Sigmoid colon (tissue), 6 donors: ENCODE measurements at regions not wholly inside any gene's neighbourhood (a gene's known extent, or its start where the extent isn't known, plus 50 kb on each side); places are given as distances from the start of the nearest gene placed in this dataset.

Experiments
- DNase-seq: peaks from one replicate; pipeline ENCODE4 v3.0.0-alpha.2; 2019
- H3K27ac ChIP-seq, 4 donors: fragments of 200-600 bp; sonication (generic); one replicate each; pipeline ENCODE4 v1.5.1; 2016 to 2019; ENCODE audit warnings: mild to moderate bottlenecking in 1 of 4
- H3K27me3 ChIP-seq, 3 donors: fragments of 200-600 bp; sonication (generic); one replicate each; pipeline ENCODE4 v1.5.1; 2019; ENCODE audit warnings: mild to moderate bottlenecking in 1 of 3
- H3K36me3 ChIP-seq, 4 donors: fragments of 200-600 bp; sonication (generic); one replicate each; pipeline ENCODE4 v1.5.1; 2016 to 2019
- H3K4me1 ChIP-seq, 4 donors: fragments of 200-600 bp; sonication (generic); one replicate each; pipeline ENCODE4 v1.5.1; 2017 to 2019
- H3K4me3 ChIP-seq, 4 donors: fragments of 200-600 bp; sonication (generic); one replicate each; pipeline ENCODE4 v1.5.1; 2017 to 2019; ENCODE audit warnings: mild to moderate bottlenecking in 2 of 4, moderate library complexity in 1 of 4
- H3K9me3 ChIP-seq, 4 donors: fragments of 200-600 bp in 3 of 4; sonication (generic) in 3 of 4; one replicate each; pipeline versions ENCODE4 v1.5.1 to v1.6.1; 2013 to 2019
- EP300 ChIP-seq, 4 donors: sonication (generic); formaldehyde crosslinking; IDR thresholded peaks; one replicate each; pipeline ENCODE4 v1.6.1; 2017; ENCODE audit warnings: antibody characterized with exemption in 4 of 4
- POLR2A ChIP-seq, 2 donors: fragments of 450-650 bp; IDR thresholded peaks; one replicate each; pipeline ENCODE4 v1.6.1; 2016; ENCODE audit warnings: antibody characterized with exemption in 2 of 2, mild to moderate bottlenecking in 2 of 2, moderate library complexity in 2 of 2
- POLR2AphosphoS5 ChIP-seq, 4 donors: sonication (generic); formaldehyde crosslinking; IDR thresholded peaks; one replicate each; pipeline ENCODE4 v1.6.1; 2017; ENCODE audit warnings: antibody characterized with exemption in 4 of 4
- WGBS, 2 donors: extraction: QIAGEN DNeasy Blood & Tissue Kit; methylation state at CpG; one replicate each; pipeline ENCODE4 v1.1.7; 2013; 5-methylcytosine and 5-hydroxymethylcytosine counted together
- intact Hi-C: fragments of 100-400 bp; cut with DNase I; formaldehyde crosslinking; loops from one replicate; pipeline ENCODE4 v1.15.1; 2023
- TF ChIP-seq, protein P1 (sequence below), 4 experiments: fragments of 450-650 bp in 3 of 4; fragments of 200-600 bp in 1 of 4; IDR thresholded peaks; one replicate each; pipeline ENCODE4 v1.5.1; 2016 to 2019; ENCODE audit warnings: antibody characterized with exemption in 4 of 4, mild to moderate bottlenecking in 3 of 4, moderate library complexity in 2 of 4
- donor health status: healthy with polysubstance abuse.
- donor health status: healthy.

DNA sequence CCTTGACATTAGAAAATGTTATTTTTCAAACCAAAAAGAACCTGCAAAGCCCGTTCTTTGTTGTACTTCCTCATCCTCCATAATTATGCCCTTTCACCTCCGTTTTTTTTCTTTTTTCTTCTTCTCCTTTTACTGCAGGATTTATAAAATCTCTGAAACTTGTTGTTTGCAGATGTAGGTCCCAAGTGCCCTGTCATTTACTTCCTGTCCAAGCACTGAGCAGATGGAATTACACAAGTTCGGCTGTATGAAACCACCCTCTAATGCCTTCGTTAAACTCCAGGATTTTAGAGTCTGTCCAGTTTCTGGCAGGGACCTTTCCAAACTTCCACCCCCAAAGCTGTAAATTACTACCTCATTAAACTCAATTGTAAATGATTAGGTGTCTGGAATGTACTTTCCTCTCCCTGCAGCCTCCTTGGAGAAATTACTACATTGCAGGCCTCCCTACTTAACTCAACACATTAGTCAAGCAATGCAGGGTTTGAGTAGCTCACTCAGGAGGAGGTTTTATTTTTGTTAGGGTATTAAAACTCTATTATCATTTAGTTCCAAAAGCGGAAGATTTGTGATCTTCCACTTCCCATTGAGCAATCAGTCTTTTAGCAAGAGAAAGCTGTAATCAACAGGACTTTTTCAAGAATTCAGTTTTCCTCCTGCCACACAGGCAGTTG is 125.6 kb upstream of the LPAR1 start:
- no peaks in the 10 kb centered on the region for H3K27me3 ChIP-seq
- H3K9me3 ChIP-seq = peaks cover 0 to 4% (median 0%) of the 10 kb centered on the region in 4 donors
- TF ChIP-seq POLR2A (IDR thresholded peaks at IDR 0.05) (no peak), POLR2AphosphoS5 (IDR thresholded peaks at IDR 0.05) (peak in 2 of 4 donors; percentile 24 to 38)
- intact Hi-C loops = no loop called here
- H3K4me1 ChIP-seq = no peaks in the 10 kb centered on the region
- WGBS, 2 donors = 61 to 67% methylated on average over 5 of the region's 5 CpGs
- DNase-seq = no peak
- H3K4me3 ChIP-seq = no peak overlapping the region
- H3K27ac ChIP-seq = peak overlapping the region; percentile 20 to 67 (median 46)
- no peaks in the 10 kb centered on the region for H3K36me3 ChIP-seq

DNA sequence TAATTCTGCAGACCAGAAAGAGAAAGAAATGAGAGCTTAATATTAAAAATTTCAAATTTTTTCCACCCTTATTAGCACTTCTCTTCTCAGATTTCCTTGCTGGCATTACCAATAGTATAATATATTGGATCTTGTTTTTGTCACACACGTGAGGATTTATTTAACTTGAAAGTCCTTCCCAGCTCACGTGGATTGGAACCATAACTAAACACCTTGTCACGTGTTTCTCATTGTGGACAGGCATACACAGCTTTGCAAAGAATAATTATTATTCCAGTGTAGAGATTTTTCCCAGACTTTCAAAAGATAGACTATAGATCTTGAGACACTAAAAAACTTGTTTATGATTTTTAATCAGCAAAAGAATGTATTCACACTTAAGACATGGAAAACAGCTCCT is 123.8 kb upstream of the LPAR1 start:
- no peaks in the 10 kb centered on the region for H3K36me3 ChIP-seq
- 87 to 89% methylated on average over 3 of the region's 3 CpGs for WGBS, 2 donors
- DNase-seq = no peak
- no peaks in the 10 kb centered on the region for H3K4me1 ChIP-seq
- no peak for TF ChIP-seq POLR2AphosphoS5 (IDR thresholded peaks at IDR 0.05)
- TF ChIP-seq, protein P1, sequence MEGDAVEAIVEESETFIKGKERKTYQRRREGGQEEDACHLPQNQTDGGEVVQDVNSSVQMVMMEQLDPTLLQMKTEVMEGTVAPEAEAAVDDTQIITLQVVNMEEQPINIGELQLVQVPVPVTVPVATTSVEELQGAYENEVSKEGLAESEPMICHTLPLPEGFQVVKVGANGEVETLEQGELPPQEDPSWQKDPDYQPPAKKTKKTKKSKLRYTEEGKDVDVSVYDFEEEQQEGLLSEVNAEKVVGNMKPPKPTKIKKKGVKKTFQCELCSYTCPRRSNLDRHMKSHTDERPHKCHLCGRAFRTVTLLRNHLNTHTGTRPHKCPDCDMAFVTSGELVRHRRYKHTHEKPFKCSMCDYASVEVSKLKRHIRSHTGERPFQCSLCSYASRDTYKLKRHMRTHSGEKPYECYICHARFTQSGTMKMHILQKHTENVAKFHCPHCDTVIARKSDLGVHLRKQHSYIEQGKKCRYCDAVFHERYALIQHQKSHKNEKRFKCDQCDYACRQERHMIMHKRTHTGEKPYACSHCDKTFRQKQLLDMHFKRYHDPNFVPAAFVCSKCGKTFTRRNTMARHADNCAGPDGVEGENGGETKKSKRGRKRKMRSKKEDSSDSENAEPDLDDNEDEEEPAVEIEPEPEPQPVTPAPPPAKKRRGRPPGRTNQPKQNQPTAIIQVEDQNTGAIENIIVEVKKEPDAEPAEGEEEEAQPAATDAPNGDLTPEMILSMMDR (IDR thresholded peaks at IDR 0.05) = no peak
- no peak overlapping the region for H3K27ac ChIP-seq
- no peak overlapping the region for H3K4me3 ChIP-seq
- intact Hi-C loops = no loop called here
- H3K9me3 ChIP-seq = peaks cover 0 to 4% (median 0%) of the 10 kb centered on the region in 4 donors
- H3K27me3 ChIP-seq = no peaks in the 10 kb centered on the region

DNA sequence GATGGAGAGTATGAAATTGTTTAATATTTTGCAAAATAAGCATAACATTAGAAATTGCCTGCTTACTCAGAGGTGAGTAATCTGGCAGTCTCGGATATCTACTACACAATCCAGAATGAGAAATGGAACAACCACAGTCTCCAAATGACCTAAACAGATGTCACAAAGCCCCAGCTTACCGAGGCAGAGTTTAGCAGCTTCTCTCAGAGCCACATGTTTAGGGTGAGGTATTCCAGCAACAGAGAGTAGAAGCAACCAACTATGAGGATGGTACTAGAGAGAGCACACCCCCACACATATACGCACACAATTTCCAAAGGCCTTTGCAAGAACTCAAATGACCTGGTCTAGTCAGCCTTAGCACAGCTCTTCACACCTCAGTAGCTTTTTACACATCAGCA is 122.7 kb upstream of the LPAR1 start:
- Histone ChIP-seq H3K27ac (no peak overlapping the region), H3K4me3 (no peak overlapping the region), H3K36me3 (no peaks in the 10 kb centered on the region), H3K27me3 (no peaks in the 10 kb centered on the region), H3K9me3 (no peaks in the 10 kb centered on the region), H3K4me1 (no peaks in the 10 kb centered on the region)
- 80 to 82% methylated on average over 3 of the region's 3 CpGs for WGBS, 2 donors
- intact Hi-C loops = no loop called here
- DNase-seq = no peak
- TF ChIP-seq POLR2A (IDR thresholded peaks at IDR 0.05) (no peak), POLR2AphosphoS5 (IDR thresholded peaks at IDR 0.05) (peak in 1 of 4 donors; percentile 26)

DNA sequence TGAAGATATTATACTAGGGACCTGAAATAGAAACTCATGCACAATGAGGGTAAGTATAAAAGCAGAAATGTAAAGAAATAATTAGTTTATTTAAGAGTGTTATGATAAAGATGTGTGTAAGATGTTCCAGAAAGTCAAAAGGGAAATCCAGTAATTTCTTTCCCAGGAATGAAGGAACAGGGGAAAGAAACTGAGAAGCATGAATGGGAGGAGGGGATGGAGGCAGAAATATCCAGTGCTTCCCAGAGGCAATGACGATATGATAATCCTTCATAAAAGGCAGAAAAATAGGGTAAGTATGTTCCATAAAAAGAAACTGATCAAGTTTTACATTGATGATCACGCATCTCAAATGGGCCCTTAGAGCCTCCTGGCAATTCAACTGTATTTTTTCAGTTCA is 120.7 kb upstream of the LPAR1 start:
- 88 to 91% methylated on average over 2 of the region's 2 CpGs for WGBS, 2 donors
- Histone ChIP-seq H3K4me3 (no peak overlapping the region), H3K27ac (no peak overlapping the region), H3K9me3 (no peaks in the 10 kb centered on the region), H3K27me3 (no peaks in the 10 kb centered on the region), H3K4me1 (no peaks in the 10 kb centered on the region), H3K36me3 (no peaks in the 10 kb centered on the region)
- intact Hi-C loops = no loop called here
- TF ChIP-seq, protein P1 (IDR thresholded peaks at IDR 0.05) = no peak
- TF ChIP-seq EP300 (IDR thresholded peaks at IDR 0.05) = no peak
- no peak for TF ChIP-seq POLR2AphosphoS5 (IDR thresholded peaks at IDR 0.05)
- TF ChIP-seq POLR2A (IDR thresholded peaks at IDR 0.05) = no peak
- no peak for DNase-seq

DNA sequence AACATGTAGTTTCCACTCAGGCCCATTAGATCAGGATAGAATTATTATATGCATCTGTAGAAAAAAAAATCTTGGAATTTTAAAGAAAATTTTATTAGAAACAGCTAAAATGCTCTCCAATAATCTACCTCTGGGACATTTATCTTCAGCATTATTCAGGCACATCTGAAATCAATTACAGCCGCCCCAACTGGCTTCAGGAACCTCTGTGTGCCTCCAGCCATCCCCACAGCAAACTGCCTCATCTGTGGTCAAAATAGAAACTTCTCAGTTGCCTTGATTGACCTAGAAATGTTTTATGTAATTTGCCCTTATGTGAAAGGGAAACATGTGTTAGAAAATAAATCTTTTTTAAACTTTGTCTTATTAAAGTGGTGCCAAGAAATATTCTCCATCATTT is 120.1 kb upstream of the LPAR1 start:
- 89 to 96% methylated on average over 1 of the region's 1 CpG for WGBS, 2 donors
- intact Hi-C loops = no loop called here
- Histone ChIP-seq H3K4me1 (no peaks in the 10 kb centered on the region), H3K4me3 (no peak overlapping the region), H3K36me3 (no peaks in the 10 kb centered on the region), H3K27me3 (no peaks in the 10 kb centered on the region), H3K9me3 (no peaks in the 10 kb centered on the region), H3K27ac (no peak overlapping the region)
- TF ChIP-seq POLR2AphosphoS5 (IDR thresholded peaks at IDR 0.05) (no peak), EP300 (IDR thresholded peaks at IDR 0.05) (no peak), POLR2A (IDR thresholded peaks at IDR 0.05) (no peak)
- TF ChIP-seq, protein P1 (IDR thresholded peaks at IDR 0.05) = no peak
- no peak for DNase-seq

DNA sequence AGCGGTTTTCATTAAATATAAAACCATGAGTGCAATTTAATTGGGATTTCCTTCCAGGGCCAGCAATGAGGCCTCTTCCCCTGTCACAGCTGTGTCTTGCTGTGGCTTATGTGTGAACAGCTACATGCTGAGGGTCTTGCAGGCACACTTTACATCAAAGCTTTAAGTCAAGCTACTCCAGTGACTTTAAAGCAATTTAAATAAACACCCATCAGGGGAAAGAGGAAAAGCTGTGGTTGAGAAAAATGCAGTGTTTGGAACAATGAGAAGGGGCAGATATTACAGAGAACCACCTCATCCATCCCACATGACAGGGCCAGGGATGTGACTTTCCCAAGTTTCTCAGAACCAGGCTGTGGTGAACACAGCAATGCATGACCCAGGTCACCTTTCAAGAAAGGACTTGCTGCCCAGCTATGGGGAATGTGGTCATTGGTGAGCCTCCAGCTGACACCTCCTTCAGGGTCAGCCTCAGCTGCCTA is 115.9 kb upstream of the LPAR1 start:
- H3K4me3 ChIP-seq = no peak overlapping the region
- intact Hi-C loops = no loop called here
- no peaks in the 10 kb centered on the region for H3K4me1 ChIP-seq
- no peaks in the 10 kb centered on the region for H3K27me3 ChIP-seq
- 67 to 85% methylated on average over 1 of the region's 1 CpG for WGBS, 2 donors
- no peak for DNase-seq
- H3K9me3 ChIP-seq = no peaks in the 10 kb centered on the region
- TF ChIP-seq POLR2AphosphoS5 (IDR thresholded peaks at IDR 0.05) (no peak), POLR2A (IDR thresholded peaks at IDR 0.05) (no peak), EP300 (IDR thresholded peaks at IDR 0.05) (no peak)
- TF ChIP-seq, protein P1 (IDR thresholded peaks at IDR 0.05) = no peak
- H3K27ac ChIP-seq = no peak overlapping the region
- H3K36me3 ChIP-seq = no peaks in the 10 kb centered on the region
